ENCODE measurements at regions not wholly inside any gene's neighbourhood (a gene's known extent, or its start where the extent isn't known, plus 50 kb on each side); places are given as distances from the start of the nearest gene placed in this dataset.

DNA sequence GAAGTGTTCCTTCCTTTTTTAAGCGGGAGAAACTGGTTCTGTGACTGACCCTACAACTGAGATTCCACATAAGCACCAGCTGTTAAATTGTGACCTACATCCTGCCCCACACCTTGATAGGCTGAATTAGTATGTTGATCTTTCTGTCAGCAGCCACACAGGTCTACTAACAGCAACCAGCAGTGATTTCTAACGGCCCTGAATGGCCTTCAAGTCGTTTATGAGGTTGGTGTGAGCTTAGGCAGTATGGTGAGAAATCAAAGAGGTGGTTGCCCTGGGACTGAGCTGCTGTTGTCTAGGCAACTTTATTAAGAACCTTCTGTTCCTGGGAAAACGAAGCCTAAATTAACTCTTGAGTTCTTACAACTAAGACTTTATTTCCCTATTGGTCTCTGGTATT is 197.2 kb upstream of the FSHR start:
- no peaks in the 10 kb centered on the region for H3K4me1 ChIP-seq (ENCODE audit: control insufficient read depth, insufficient read depth, low read length)
- H3K27me3 Mint-ChIP-seq (ENCODE audit: insufficient read depth): no peaks in the 10 kb centered on the region
- no peak overlapping the region for H3K9ac ChIP-seq (ENCODE audit: extremely low read depth, low read length, poor library complexity, severe bottlenecking)
- no peak overlapping the region for H3K27ac ChIP-seq (ENCODE audit: low read depth, low read length)
- H3K4me1 Mint-ChIP-seq: peaks cover 10% of the 10 kb centered on the region
- H3K27ac Mint-ChIP-seq: no peak overlapping the region
- H3K36me3 Mint-ChIP-seq (ENCODE audit: low read depth): no peaks in the 10 kb centered on the region
- no peaks in the 10 kb centered on the region for H3K9me3 Mint-ChIP-seq
- no peaks in the 10 kb centered on the region for H3K36me3 ChIP-seq (ENCODE audit: control insufficient read depth, insufficient read depth, low read length)
- TF ChIP-seq, protein P1, sequence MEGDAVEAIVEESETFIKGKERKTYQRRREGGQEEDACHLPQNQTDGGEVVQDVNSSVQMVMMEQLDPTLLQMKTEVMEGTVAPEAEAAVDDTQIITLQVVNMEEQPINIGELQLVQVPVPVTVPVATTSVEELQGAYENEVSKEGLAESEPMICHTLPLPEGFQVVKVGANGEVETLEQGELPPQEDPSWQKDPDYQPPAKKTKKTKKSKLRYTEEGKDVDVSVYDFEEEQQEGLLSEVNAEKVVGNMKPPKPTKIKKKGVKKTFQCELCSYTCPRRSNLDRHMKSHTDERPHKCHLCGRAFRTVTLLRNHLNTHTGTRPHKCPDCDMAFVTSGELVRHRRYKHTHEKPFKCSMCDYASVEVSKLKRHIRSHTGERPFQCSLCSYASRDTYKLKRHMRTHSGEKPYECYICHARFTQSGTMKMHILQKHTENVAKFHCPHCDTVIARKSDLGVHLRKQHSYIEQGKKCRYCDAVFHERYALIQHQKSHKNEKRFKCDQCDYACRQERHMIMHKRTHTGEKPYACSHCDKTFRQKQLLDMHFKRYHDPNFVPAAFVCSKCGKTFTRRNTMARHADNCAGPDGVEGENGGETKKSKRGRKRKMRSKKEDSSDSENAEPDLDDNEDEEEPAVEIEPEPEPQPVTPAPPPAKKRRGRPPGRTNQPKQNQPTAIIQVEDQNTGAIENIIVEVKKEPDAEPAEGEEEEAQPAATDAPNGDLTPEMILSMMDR (conservative IDR thresholded peaks at IDR 0.05): no peak
- no peaks in the 10 kb centered on the region for H3K27me3 ChIP-seq (ENCODE audit: control insufficient read depth, insufficient read depth, low read length, poor library complexity, severe bottlenecking)
- H3K9me3 ChIP-seq (ENCODE audit: control insufficient read depth, low read length): no peaks in the 10 kb centered on the region
- peak; percentile 54 for DNase-seq
- H3K4me3 ChIP-seq (ENCODE audit: low read length): no peak overlapping the region
- H3K4me3 Mint-ChIP-seq: no peak overlapping the region
- 87 to 100% methylated on average over 2 to 4 of the region's 4 CpGs for WGBS, 2 experiments (ENCODE audit: insufficient coverage in 1 of 2, insufficient read length in 1 of 2)

GRCh38 chr2:49343638-49344037 is 189.3 kb upstream of the FSHR start:
- H3K4me3 ChIP-seq (ENCODE audit: low read length): no peak overlapping the region
- Mint-ChIP-seq H3K4me1 (peaks cover 15% of the 10 kb centered on the region), H3K27me3 (ENCODE audit: insufficient read depth) (no peaks in the 10 kb centered on the region), H3K4me3 (no peak overlapping the region), H3K27ac (no peak overlapping the region), H3K36me3 (ENCODE audit: low read depth) (no peaks in the 10 kb centered on the region), H3K9me3 (no peaks in the 10 kb centered on the region)
- H3K4me1 ChIP-seq (ENCODE audit: control insufficient read depth, insufficient read depth, low read length): peaks cover 3% of the 10 kb centered on the region
- no peaks in the 10 kb centered on the region for H3K27me3 ChIP-seq (ENCODE audit: control insufficient read depth, insufficient read depth, low read length, poor library complexity, severe bottlenecking)
- no peaks in the 10 kb centered on the region for H3K9me3 ChIP-seq (ENCODE audit: control insufficient read depth, low read length)
- H3K9ac ChIP-seq (ENCODE audit: extremely low read depth, low read length, poor library complexity, severe bottlenecking): no peak overlapping the region
- WGBS, 2 experiments (ENCODE audit: insufficient coverage in 1 of 2, insufficient read length in 1 of 2): 89 to 95% methylated on average over 3 of the region's 3 CpGs
- TF ChIP-seq, protein P1 (conservative IDR thresholded peaks at IDR 0.05): no peak
- no peak for DNase-seq
- no peaks in the 10 kb centered on the region for H3K36me3 ChIP-seq (ENCODE audit: control insufficient read depth, insufficient read depth, low read length)
- no peak overlapping the region for H3K27ac ChIP-seq (ENCODE audit: low read depth, low read length)

- Mint-ChIP-seq H3K27me3 (ENCODE audit: insufficient read depth) (no peaks in the 10 kb centered on the region), H3K9me3 (no peaks in the 10 kb centered on the region), H3K36me3 (ENCODE audit: low read depth) (no peaks in the 10 kb centered on the region), H3K4me3 (no peak overlapping the region), H3K4me1 (peaks cover 15% of the 10 kb centered on the region), H3K27ac (no peak overlapping the region)
- Histone ChIP-seq H3K36me3 (ENCODE audit: control insufficient read depth, insufficient read depth, low read length) (no peaks in the 10 kb centered on the region), H3K9me3 (ENCODE audit: control insufficient read depth, low read length) (no peaks in the 10 kb centered on the region), H3K4me3 (ENCODE audit: low read length) (no peak overlapping the region), H3K27ac (ENCODE audit: low read depth, low read length) (no peak overlapping the region), H3K27me3 (ENCODE audit: control insufficient read depth, insufficient read depth, low read length, poor library complexity, severe bottlenecking) (no peaks in the 10 kb centered on the region), H3K9ac (ENCODE audit: extremely low read depth, low read length, poor library complexity, severe bottlenecking) (no peak overlapping the region), H3K4me1 (ENCODE audit: control insufficient read depth, insufficient read depth, low read length) (peaks cover 3% of the 10 kb centered on the region)
- TF ChIP-seq, protein P1 (conservative IDR thresholded peaks at IDR 0.05): no peak
- WGBS, 2 experiments (ENCODE audit: insufficient coverage in 1 of 2, insufficient read length in 1 of 2): 95 to 100% methylated on average over 1 of the region's 1 CpG
- DNase-seq: no peak
These were observed 187.8 kb upstream of the FSHR start for GRCh38 chr2:49342156-49342555.
